Glomerular visceral epithelial cell (primary cell): ENCODE measurements at regions not wholly inside any gene's neighbourhood (a gene's known extent, or its start where the extent isn't known, plus 50 kb on each side); places are given as distances from the start of the nearest gene placed in this dataset.

Source experiments
- DNase-seq: peaks from one replicate; pipeline ENCODE4 v3.0.0-alpha.2; 2016; ENCODE audit errors: extremely low spot score

- DNase-seq, result no peak
These were observed 1110.5 kb upstream of the WWC1 start for GRCh38 chr5:167180906-167181305.

- DNase-seq, result no peak
These were observed 1085.6 kb upstream of the WWC1 start for GRCh38 chr5:167205881-167206280.

- no peak for DNase-seq
These were observed 1084.4 kb upstream of the WWC1 start for GRCh38 chr5:167207081-167207480.

- peak; percentile 84 for DNase-seq
These were observed 1082.5 kb upstream of the WWC1 start for GRCh38 chr5:167208911-167209310.

- DNase-seq, result no peak
These were observed 1074.2 kb upstream of the WWC1 start for GRCh38 chr5:167217097-167217743.

GRCh38 chr5:167219298-167219697 lies 1072.1 kb upstream of the WWC1 start:
- DNase-seq, result no peak

- no peak for DNase-seq
These were observed 1065.1 kb upstream of the WWC1 start for GRCh38 chr5:167226386-167226785.

- no peak for DNase-seq
These were observed 1063.3 kb upstream of the WWC1 start for GRCh38 chr5:167228134-167228533.

GRCh38 chr5:167229751-167230150 lies 1061.7 kb upstream of the WWC1 start:
- DNase-seq, result no peak

GRCh38 chr5:167230414-167230813 lies 1061.0 kb upstream of the WWC1 start:
- DNase-seq, result no peak

- no peak for DNase-seq
These were observed 1058.7 kb upstream of the WWC1 start for GRCh38 chr5:167232675-167233311.

GRCh38 chr5:167233507-167234220 lies 1057.8 kb upstream of the WWC1 start:
- DNase-seq, result no peak

- no peak for DNase-seq
These were observed 1049.9 kb upstream of the WWC1 start for GRCh38 chr5:167241436-167242067.

- no peak for DNase-seq
These were observed 1048.7 kb upstream of the WWC1 start for GRCh38 chr5:167242701-167243100.

- no peak for DNase-seq
These were observed 1048.0 kb upstream of the WWC1 start for GRCh38 chr5:167243463-167243862.

GRCh38 chr5:167244583-167244982 lies 1046.9 kb upstream of the WWC1 start:
- peak; percentile 27 for DNase-seq

- DNase-seq, result peak; percentile 7
These were observed 1045.6 kb upstream of the WWC1 start for GRCh38 chr5:167245868-167246267.

GRCh38 chr5:167247816-167248215 lies 1043.6 kb upstream of the WWC1 start:
- no peak for DNase-seq

- DNase-seq, result no peak
These were observed 1043.2 kb upstream of the WWC1 start for GRCh38 chr5:167248257-167248656.

GRCh38 chr5:167250996-167251395 lies 1040.4 kb upstream of the WWC1 start:
- no peak for DNase-seq

GRCh38 chr5:167254132-167254531 lies 1037.3 kb upstream of the WWC1 start:
- DNase-seq, result no peak

GRCh38 chr5:167255926-167256325 lies 1035.5 kb upstream of the WWC1 start:
- DNase-seq, result no peak

- DNase-seq, result no peak
These were observed 1031.6 kb upstream of the WWC1 start for GRCh38 chr5:167259806-167260205.
